WTC11 (cell line): ENCODE measurements at regions not wholly inside any gene's neighbourhood (a gene's known extent, or its start where the extent isn't known, plus 50 kb on each side); places are given as distances from the start of the nearest gene placed in this dataset.

ENCODE experiments used
- CREM ChIP-seq: sonication (generic); formaldehyde crosslinking; IDR thresholded peaks from 2 replicates; pipeline ENCODE4 v1.8.1; 2022; ENCODE audit warnings: mild to moderate bottlenecking, missing genetic modification reagents, moderate library complexity
- ELF4 ChIP-seq: sonication (generic); formaldehyde crosslinking; IDR thresholded peaks from 2 replicates; pipeline ENCODE4 v1.8.1; 2022; ENCODE audit warnings: low read depth, mild to moderate bottlenecking, moderate library complexity, missing genetic modification reagents
- FOXJ3 ChIP-seq: sonication (generic); formaldehyde crosslinking; IDR thresholded peaks from 2 replicates; pipeline ENCODE4 v1.9.0; 2021; ENCODE audit warnings: missing genetic modification reagents, mild to moderate bottlenecking, borderline replicate concordance
- ZNF138 ChIP-seq: sonication (generic); formaldehyde crosslinking; conservative IDR thresholded peaks from 2 replicates; pipeline ENCODE4 v1.8.1; 2022; ENCODE audit warnings: mild to moderate bottlenecking, moderate library complexity, missing genetic modification reagents
- TF ChIP-seq, protein P1 (sequence below): fragments of 200-600 bp; IDR thresholded peaks from 2 replicates; pipeline ENCODE4 v1.8.0; 2022; ENCODE audit warnings: antibody characterized with exemption
- TF ChIP-seq, protein P2 (sequence below): sonication (generic); formaldehyde crosslinking; IDR thresholded peaks from 2 replicates; pipeline ENCODE4 v1.8.0; 2022; ENCODE audit warnings: missing genetic modification reagents

DNA sequence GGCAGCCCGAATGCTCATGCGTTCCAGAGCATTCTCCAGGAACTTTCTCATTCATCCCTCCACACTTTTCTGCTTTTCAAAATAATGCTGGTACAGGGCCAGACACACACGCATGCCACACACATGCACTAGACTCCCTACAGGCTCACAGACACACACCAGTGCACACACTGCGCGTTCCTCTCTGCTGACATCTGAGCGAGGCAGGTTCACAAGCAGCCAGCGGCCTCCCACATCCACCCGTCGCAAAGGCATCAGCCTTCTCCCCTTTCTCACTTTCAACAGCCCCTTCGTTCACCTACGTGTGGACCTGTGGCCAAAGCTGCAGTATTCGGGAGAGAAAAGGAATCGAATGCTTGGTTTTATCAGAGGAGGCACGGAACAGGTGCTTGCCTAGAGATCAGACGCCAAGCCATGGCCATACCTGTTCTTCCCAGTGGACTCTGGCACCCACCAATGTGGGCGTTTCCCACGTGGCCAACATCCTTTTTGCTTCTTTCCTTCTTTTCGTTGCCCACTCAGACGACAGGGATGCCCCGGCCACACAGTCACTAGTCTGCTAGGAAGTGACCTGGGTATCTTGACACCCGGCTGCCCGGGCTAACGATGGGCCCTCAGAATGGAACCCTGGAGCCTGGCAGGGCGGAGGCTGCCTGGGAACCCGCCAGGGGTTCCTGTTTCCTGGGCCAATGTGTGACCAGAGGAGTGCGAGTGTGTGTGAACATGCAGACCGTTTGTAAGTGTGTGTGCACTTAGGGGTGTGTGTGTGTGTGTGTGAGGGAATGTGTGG, 85.8 kb upstream of the ID2 start:
- TF ChIP-seq, protein P1, sequence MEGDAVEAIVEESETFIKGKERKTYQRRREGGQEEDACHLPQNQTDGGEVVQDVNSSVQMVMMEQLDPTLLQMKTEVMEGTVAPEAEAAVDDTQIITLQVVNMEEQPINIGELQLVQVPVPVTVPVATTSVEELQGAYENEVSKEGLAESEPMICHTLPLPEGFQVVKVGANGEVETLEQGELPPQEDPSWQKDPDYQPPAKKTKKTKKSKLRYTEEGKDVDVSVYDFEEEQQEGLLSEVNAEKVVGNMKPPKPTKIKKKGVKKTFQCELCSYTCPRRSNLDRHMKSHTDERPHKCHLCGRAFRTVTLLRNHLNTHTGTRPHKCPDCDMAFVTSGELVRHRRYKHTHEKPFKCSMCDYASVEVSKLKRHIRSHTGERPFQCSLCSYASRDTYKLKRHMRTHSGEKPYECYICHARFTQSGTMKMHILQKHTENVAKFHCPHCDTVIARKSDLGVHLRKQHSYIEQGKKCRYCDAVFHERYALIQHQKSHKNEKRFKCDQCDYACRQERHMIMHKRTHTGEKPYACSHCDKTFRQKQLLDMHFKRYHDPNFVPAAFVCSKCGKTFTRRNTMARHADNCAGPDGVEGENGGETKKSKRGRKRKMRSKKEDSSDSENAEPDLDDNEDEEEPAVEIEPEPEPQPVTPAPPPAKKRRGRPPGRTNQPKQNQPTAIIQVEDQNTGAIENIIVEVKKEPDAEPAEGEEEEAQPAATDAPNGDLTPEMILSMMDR = no peak
- TF ChIP-seq, protein P2, sequence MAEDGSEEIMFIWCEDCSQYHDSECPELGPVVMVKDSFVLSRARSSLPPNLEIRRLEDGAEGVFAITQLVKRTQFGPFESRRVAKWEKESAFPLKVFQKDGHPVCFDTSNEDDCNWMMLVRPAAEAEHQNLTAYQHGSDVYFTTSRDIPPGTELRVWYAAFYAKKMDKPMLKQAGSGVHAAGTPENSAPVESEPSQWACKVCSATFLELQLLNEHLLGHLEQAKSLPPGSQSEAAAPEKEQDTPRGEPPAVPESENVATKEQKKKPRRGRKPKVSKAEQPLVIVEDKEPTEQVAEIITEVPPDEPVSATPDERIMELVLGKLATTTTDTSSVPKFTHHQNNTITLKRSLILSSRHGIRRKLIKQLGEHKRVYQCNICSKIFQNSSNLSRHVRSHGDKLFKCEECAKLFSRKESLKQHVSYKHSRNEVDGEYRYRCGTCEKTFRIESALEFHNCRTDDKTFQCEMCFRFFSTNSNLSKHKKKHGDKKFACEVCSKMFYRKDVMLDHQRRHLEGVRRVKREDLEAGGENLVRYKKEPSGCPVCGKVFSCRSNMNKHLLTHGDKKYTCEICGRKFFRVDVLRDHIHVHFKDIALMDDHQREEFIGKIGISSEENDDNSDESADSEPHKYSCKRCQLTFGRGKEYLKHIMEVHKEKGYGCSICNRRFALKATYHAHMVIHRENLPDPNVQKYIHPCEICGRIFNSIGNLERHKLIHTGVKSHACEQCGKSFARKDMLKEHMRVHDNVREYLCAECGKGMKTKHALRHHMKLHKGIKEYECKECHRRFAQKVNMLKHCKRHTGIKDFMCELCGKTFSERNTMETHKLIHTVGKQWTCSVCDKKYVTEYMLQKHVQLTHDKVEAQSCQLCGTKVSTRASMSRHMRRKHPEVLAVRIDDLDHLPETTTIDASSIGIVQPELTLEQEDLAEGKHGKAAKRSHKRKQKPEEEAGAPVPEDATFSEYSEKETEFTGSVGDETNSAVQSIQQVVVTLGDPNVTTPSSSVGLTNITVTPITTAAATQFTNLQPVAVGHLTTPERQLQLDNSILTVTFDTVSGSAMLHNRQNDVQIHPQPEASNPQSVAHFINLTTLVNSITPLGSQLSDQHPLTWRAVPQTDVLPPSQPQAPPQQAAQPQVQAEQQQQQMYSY (CRISPR knock-in tag) = no peak
- TF ChIP-seq CREM (CRISPR knock-in tag) = no peak
- TF ChIP-seq ELF4 (CRISPR knock-in tag) = no peak
- no peak for TF ChIP-seq ZNF138
- TF ChIP-seq FOXJ3 (CRISPR knock-in tag) = no peak
